Activated CD8-positive, alpha-beta memory T cell treated with anti-CD3 and anti-CD28 coated beads, Interleukin-2, amount 50 U/mL, for 4 hours (primary cell): ENCODE measurements at regions not wholly inside any gene's neighbourhood (a gene's known extent, or its start where the extent isn't known, plus 50 kb on each side); places are given as distances from the start of the nearest gene placed in this dataset.
"Not testable (repeated sequence)": the region's sequence is repeated elsewhere in the genome, so short reads cannot be mapped to it uniquely, and the experiment has no call there.

ENCODE experiments used
- DNase-seq: peaks from one replicate; pipeline ENCODE4 v3.0.0-alpha.2; 2020

DNA sequence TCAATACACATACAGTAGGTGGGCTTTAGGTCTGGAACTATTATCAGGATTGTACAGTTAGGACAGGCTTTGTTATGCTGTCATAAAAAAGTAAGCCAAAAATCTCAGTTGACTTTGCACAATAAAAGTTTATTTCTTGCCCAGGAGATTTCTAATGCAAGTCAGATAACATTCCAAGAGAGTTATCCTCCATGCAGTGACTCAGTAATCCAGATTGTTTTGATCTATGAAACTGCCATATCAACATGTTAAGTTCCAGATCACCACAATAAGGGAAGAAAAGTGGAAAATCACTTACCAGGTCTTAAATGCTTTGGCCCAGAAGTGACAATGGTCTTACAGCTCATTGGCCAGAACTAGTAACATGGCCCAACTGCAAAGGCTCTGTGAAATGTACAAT lies 636.2 kb upstream of the KLF12 start:
- no peak for DNase-seq

DNA sequence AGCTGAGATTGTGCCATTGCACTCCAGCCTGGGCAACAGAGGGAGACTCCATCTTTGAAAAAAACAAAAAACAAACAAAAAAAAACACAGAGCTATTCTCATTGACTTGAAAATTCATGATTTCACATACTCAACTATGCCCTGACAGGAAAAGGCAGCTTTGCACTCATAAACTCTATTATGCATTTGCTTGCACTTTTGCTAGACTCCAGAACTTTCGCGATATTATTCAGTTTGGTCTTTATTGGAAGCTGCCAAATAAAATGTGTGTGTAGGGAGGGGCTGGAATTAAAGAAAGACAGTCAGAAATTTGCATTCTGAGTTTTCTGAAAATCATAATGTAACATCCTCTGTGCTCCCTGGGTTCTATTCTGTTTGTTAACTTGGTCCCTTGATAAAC lies 635.1 kb upstream of the KLF12 start:
- no peak for DNase-seq

DNA sequence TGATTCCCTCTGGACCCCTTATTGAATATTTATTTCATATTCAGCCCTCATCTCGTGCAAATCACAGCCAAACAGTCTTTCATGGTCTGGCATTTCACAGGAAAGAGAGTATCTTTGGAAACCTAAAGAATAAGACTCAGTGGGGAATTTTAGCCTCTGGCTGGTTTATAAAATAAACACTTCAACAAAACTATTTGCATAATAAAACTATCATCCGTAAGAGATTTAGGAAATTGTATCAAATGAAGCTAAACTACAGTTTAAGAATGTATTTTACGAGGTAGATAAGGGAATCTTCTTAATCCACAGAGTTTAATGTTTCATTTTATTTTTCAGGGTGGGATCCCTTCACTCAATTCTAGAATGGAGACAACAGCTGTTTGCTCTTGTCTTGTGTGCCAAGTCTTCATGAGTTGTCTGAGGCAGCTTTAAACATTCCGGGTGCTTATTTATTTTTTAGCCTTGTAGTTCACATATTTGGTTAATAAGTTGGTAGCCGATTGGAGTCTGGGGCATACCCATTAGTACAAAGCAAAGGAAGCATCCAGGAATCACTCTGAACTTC lies 634.4 kb upstream of the KLF12 start:
- DNase-seq: no peak

DNA sequence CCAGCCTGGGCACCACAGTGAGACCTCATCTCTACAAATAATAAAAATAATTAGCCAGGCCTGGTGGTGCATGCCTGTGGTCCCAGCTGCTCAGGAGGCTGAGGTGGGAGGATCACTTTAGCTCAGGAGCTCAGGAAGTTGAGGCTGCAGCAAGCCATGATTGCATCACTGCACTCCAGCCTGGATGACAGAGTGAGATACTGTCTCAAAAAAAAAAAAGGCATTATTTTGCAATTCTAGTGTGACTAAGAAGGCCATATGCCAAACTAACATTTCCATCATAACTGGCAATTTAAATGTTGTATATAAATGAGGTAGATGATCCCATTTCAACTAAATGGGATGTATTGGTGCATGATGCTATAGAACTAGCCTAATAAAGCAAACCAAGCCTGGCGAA lies 632.8 kb upstream of the KLF12 start:
- DNase-seq: no peak

- DNase-seq: no peak
Measured at GRCh38 chr13:74765955-74766354, 631.8 kb upstream of the KLF12 start.

GRCh38 chr13:74761801-74762757 lies 627.9 kb upstream of the KLF12 start:
- DNase-seq: no peak

DNA sequence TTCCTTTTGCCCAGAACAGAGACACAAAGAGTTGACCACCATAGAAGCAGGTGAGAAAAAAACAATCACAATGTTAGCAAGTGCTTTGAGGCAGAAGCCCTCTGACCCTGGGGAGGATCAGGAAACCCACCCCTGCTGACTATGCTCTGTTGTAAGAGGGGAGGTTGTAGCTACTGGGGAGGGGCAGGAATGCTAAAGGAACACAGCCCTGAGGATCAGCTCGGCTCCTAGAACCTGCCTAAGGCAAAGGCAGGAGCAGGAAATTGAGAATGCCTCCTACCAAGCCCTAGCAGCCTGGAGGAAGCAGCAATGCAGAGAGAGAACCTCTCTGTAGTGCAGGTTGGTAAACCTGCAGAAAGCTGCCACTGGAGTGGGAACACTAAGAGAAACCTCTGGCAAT lies 624.0 kb upstream of the KLF12 start:
- DNase-seq: no peak

- DNase-seq: no peak
Measured at GRCh38 chr13:74755065-74755464, 620.9 kb upstream of the KLF12 start.

DNA sequence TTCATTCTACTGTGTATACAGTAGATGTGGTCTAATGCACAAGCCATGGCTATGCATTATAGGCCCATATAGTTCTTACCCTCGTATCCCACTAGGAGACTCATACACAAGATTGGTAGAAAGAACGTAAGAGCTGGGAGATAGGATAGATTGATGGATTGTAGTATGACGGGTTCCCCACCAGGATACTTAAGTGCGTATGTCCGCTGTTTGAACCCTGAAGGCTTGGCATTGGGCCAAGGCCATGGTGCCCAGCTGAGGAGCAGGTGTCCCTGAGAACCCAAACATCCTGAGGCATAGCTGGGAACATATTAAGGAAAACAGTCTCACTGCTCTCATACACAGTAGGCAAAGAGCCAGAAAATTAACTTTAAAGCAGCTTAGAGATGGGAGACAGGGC lies 617.5 kb upstream of the KLF12 start:
- no peak for DNase-seq

- DNase-seq: no peak
Measured at GRCh38 chr13:74747186-74747955, 613.2 kb upstream of the KLF12 start.

DNA sequence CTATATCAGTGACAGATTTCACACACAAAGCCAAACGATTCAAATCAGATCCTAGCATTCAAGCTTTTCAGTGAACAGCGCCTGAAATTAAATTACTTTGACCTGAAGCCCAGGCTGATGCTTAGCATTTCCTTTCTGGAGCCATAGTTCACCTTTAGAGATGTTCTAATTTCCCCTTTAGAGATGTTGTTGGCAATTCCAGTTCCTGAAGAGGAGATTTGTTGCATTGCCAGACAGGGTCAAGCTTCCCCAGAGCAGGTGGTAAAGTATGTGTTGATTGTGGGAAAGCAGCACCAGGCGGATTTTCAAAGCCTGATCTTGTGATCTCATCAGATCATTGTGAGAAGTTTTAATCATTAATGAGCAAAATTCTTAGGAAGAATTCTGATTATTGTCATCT lies 609.8 kb upstream of the KLF12 start:
- DNase-seq: no peak

- no peak for DNase-seq
Measured at GRCh38 chr13:74741732-74742131, 607.5 kb upstream of the KLF12 start.

DNA sequence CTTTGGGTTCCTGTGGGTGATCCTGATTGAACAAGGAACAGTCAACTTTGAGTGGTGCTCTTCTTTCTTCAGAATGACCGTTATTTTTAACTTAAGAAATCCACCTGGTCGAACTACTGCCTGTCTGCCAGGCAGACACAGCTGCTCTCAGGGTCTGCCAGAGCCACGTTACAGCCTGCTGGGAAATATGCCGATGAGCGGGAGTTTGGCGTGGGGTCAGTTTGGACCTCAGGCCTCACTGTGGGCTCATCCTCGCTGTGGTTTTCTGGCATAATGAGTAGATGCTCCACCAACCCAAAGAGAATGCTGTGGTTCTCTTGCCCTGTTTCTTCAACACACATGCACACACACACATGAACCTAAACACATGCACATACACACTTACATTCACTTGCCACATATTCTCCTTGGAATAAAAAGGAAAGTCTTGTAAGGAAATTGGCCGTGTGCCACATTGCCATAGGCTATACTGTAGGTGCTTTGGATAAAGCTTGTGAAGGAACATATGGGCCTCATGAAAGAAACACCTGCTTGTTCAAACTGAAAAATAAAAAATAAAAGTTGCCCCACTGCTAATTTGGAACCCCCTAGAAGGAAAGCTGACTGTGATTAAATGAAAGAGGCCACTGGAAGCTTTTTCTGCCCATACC lies 598.7 kb upstream of the KLF12 start:
- DNase-seq: no peak

DNA sequence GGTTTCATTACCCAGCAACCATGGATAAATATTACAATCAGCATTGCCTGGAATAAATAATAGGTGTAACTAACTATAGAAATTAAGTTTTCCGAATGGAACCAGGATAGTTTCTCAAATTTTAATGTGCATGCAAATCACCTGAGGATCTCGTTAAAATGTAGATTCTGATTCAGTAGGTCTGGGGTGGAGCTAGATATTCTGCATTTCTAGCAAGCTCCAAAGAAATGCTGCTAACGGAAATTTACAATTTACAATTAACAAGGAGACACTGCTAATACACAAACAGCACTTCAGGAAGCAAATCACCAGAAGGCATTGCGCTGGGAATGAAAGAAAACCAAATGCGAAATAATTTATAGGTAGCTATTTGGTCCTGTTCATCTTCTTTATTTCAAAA lies 597.5 kb upstream of the KLF12 start:
- DNase-seq: no peak

- DNase-seq: no peak
Measured at GRCh38 chr13:74730556-74731331, 596.5 kb upstream of the KLF12 start.

DNA sequence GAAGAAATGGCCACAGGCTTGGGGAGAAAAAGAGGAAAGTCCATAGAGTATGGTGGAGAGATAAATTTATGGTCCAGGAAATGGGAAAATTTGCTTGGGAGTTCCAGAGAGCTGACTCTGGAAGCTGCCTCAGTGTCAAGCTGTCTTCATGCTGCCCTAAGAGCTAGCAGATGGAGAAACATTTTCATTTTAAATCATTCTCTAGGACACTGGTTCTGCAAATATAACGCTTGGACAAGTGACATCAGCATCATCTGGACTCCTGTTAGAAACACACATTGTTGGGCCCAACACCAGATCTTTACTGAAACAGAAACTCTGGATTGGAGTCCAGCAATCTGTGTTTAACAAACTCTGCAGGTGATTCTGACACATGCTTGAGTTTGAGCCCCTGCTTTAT lies 592.0 kb upstream of the KLF12 start:
- DNase-seq: no peak

- not testable (repeated sequence) for DNase-seq
Measured at GRCh38 chr13:74718232-74718842, 584.1 kb upstream of the KLF12 start.

DNA sequence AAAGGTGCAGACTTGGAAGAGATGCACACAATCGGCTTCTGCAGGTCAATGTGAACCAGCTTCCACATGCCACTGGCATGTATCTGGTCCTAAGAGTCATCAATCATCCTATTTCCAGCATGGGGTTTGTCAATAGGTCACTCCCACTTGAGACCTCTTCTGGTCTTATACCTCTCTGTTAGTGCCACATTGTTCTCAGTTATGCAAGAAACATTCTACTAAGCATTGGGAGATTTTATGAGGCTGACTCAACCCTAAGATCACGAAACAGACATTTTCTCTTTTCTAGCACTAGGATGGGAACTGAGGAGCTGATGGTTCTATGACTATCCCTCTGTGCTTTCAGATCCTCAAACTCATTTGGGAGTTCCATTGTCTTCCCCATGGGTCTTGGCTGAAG lies 581.5 kb upstream of the KLF12 start:
- no peak for DNase-seq

- no peak for DNase-seq
Measured at GRCh38 chr13:74710006-74710405, 575.8 kb upstream of the KLF12 start.

GRCh38 chr13:74709226-74709625 lies 575.0 kb upstream of the KLF12 start:
- no peak for DNase-seq

DNA sequence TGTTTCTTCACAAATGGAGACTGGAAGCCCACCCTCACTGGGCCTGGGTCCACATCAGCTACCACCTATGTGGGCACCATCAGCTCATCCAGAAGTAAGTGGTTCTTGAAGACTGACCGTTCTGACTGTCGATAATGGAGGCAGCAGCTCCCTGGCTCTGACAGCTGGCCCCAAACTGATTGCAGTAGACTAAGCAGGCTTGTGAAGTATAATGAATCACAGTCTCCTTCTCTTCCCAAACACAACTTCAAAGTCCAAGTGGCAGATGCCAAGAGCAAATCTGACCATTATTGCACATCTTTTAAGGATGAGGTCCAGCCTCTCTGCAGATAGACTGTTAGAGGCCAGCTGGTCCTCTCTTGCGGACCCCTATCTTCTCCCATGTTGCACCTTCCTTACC lies 574.4 kb upstream of the KLF12 start:
- no peak for DNase-seq

DNA sequence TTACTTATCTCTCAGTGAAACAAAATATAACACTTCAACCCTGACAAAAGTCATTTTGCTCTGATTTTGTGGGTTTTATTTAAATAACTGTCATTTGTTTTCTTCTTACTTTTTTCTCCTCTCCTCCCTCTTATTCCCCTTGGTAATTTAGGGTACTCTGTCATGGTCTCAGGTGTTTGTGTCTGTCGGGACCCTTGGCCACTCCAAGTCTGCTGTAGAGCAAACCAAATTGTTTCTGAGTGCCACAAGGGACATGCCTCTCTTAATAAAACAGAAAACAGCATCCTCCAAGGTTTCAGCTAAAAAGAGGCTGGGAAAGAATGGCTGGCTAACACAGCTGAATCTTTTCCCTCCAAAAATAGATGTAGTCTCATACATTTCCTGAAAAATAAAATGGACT lies 573.1 kb upstream of the KLF12 start:
- DNase-seq: no peak
